Fibroblast of the aortic adventitia (primary cell): ENCODE measurements at regions not wholly inside any gene's neighbourhood (a gene's known extent, or its start where the extent isn't known, plus 50 kb on each side); places are given as distances from the start of the nearest gene placed in this dataset.

Experiments
- DNase-seq: peaks from one replicate; pipeline ENCODE4 v3.0.0-alpha.2; 2010; ENCODE audit warnings: low read depth
- H3K4me3 ChIP-seq: 2 replicates; pipeline ENCODE4 v1.5.1; 2011; ENCODE audit warnings: low read depth, mild to moderate bottlenecking, control low read depth, low read length, moderate library complexity
- CTCF ChIP-seq: IDR thresholded peaks from 2 replicates; pipeline ENCODE4 v1.5.1; 2011; ENCODE audit warnings: mild to moderate bottlenecking, low read length, control low read depth, inconsistent platforms; ENCODE audit not compliant: insufficient read depth

- no peak for TF ChIP-seq CTCF
- no peak for DNase-seq
- H3K4me3 ChIP-seq: no peak overlapping the region
Measured at GRCh38 chr12:93032758-93033157, 103.7 kb upstream of the EEA1 start.

GRCh38 chr12:93033948-93034347 is 104.9 kb upstream of the EEA1 start:
- no peak overlapping the region for H3K4me3 ChIP-seq
- no peak for TF ChIP-seq CTCF
- DNase-seq: no peak

- DNase-seq: no peak
- no peak overlapping the region for H3K4me3 ChIP-seq
- TF ChIP-seq CTCF: no peak
Measured at GRCh38 chr12:93039062-93039461, 110.0 kb upstream of the EEA1 start.

DNA sequence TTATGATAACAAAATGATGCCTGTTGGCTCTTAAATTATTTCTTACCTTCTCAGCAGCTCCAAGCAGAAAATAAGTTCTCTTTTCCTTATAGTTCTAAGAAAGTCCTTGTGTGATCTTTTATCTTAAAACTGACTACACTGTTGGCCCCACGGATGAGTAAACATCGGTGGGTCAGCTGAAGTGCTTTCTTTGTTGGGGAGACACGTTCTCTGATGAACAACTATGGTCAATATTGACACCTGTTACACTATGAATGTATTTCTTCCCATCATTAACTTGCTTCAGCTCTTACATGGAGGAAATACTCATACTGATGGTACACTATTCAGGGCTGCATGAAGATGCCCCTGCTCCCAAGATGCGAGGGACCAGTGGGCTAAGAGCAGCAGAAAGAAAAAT is 110.8 kb upstream of the EEA1 start:
- TF ChIP-seq CTCF: no peak
- no peak for DNase-seq
- H3K4me3 ChIP-seq: no peak overlapping the region

DNA sequence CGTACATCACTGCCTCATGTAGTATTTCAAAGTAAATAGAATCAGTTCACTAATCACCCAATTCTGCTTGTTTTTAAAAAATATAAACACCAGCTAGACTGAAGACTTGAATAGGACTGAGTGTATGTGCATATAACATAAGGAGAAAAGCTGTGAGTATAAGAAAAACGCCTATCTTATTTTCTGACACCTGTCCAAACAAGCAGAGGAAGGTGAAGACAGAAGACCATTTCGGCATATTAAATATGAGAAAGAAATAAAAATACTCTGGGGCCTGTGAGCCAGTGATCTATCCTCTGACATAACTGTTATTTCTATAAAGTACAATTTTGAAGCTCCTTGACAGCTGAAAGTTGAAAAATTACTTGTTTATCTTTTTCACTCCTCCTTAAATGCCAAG is 111.3 kb upstream of the EEA1 start:
- no peak for TF ChIP-seq CTCF
- no peak overlapping the region for H3K4me3 ChIP-seq
- DNase-seq: no peak

GRCh38 chr12:93041416-93041815 is 112.3 kb upstream of the EEA1 start:
- H3K4me3 ChIP-seq: no peak overlapping the region
- no peak for TF ChIP-seq CTCF
- no peak for DNase-seq

DNA sequence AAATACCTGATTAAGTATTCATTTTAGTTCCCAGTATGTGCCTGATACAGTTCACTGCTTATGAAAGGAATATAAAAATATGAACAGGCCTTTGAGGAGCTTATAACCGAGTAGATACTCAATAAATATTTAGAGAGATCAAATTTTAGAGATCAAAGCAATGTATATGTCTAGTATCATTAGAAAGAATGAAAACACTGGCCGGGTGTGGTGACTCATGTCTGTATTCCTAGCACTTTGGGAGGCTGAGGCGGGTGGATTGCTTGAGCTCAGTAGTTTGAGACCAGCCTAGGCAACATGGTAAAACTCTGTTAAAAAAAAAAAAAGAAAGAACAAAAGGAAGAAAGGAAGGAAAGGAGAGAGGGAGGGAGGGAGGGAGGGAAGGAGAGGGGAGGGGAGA is 113.2 kb upstream of the EEA1 start:
- TF ChIP-seq CTCF: no peak
- DNase-seq: no peak
- H3K4me3 ChIP-seq: no peak overlapping the region
